HG02610 (cell line): ENCODE measurements at regions not wholly inside any gene's neighbourhood (a gene's known extent, or its start where the extent isn't known, plus 50 kb on each side); places are given as distances from the start of the nearest gene placed in this dataset.
"Not testable (repeated sequence)": the region's sequence is repeated elsewhere in the genome, so short reads cannot be mapped to it uniquely, and the experiment has no call there.

Experiments used
- ATAC-seq: cut with Tn5 transposase; IDR thresholded peaks from one replicate; pipeline ENCODE4 v1.9.1; 2021; ENCODE audit warnings: mild to moderate bottlenecking, moderate library complexity; ENCODE audit not compliant: unreplicated experiment

GRCh38 chr11:81802591-81802990, 931.1 kb downstream of the FAM181B start:
- no peak for ATAC-seq

- no peak for ATAC-seq
These were observed 941.2 kb downstream of the FAM181B start for GRCh38 chr11:81792416-81792815.

GRCh38 chr11:81787584-81788049, 946.0 kb downstream of the FAM181B start:
- ATAC-seq: peak; percentile 89

GRCh38 chr11:81772166-81772565, 961.5 kb downstream of the FAM181B start:
- ATAC-seq: no peak

GRCh38 chr11:81769906-81770305, 963.8 kb downstream of the FAM181B start:
- not testable (repeated sequence) for ATAC-seq

DNA sequence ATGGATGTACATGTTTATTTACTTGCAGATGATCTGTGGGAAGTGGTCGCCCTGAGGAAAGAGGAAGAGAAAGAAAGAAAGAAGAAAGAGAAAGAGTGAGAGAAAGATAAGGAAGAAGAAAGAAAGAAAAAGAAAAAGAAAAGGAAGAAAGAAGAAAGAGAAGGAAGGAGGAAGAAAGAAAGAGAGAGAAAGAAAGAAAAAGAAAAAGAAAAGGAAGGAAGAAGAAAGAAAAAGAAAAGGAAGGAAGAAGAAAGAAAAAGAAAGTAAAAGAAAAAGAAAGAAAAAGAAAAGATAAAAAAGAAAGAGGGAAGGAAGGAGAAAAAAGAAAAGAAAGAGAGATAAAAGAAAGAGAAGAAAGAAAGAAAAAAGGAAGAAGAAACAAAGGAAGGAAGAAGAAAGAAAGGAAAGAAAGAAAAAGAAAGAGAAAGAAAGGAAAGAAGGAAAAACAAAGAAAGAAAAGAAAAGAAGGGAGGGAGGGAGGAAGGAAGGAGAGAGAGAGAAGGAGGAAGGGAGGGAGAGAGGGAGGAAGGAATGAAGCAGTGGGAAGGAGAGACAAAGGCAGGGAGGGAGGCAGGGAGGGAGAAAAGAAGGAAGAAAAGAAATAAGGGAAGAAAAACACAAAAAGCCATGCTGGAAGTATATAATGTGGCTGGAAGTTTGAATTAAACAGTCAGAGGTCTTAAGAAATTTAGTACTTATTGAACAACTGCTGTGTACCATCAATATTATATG, 976.6 kb downstream of the FAM181B start:
- no peak for ATAC-seq

- no peak for ATAC-seq
These were observed 984.4 kb downstream of the FAM181B start for GRCh38 chr11:81749245-81749644.

GRCh38 chr11:81744336-81745116, 989.1 kb downstream of the FAM181B start:
- ATAC-seq: no peak

GRCh38 chr11:81725701-81726100, 1008.0 kb downstream of the FAM181B start:
- ATAC-seq: no peak

DNA sequence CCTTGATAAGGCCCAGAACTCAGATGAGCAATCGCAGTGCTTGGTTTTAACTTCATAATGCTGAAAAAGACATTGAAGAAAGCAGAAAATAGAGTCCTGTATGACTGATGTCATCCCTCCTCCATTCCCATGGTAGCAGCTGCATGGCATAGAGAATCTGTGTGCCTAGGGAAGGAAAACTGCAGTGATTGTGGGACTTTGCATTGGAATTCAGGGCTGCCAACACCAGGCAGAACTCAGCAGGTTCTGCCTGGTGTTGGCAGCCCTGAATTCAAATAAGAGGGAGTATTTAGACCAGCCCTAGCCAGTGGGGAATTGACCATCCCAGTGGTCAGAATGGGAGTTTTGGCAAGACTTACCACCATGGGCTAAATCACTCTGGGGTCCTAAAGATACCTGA, 1016.0 kb downstream of the FAM181B start:
- ATAC-seq: no peak

- ATAC-seq: no peak
These were observed 1025.8 kb downstream of the FAM181B start for GRCh38 chr11:81707881-81708280.

GRCh38 chr11:81705283-81705682, 1028.4 kb downstream of the FAM181B start:
- no peak for ATAC-seq

DNA sequence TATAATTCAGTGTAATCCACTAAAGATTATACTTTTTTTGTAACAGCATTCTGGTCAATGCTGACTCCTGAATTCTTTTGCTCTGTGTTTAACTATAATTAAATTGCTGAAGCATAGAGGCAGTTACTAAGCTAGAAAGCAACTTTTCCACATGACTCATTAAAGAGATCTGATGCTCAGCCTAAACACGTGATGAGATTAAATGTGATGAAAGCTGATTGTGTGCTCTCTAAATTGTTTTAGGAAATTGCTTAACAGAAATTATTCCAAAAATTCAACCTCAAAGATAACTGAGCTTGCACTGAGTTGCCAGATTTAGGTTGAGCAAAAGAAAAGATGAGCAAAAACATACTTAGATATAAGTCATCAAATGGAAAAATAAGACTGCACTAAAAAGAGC, 1033.6 kb downstream of the FAM181B start:
- no peak for ATAC-seq

DNA sequence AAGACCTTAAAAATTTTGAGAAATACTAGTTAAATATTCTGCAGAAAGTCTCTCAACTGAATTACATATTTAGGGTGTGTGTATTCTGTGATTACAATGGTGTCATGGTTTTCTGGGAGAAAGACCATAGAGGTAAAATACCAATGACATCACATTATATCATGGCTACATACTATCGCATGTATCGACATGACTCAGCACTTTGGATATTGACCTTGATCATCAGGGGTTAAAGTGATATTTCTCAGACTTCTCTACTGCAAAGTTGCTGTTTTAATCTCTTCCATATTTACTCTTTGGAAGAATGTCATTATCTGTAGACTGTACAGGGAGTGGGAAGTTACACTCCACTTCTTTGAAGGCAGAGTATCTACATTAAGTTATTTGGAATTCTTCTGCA, 1046.6 kb downstream of the FAM181B start:
- ATAC-seq: no peak

GRCh38 chr11:81674211-81674610, 1059.5 kb downstream of the FAM181B start:
- ATAC-seq: peak; percentile 96

- ATAC-seq: no peak
These were observed 1060.7 kb downstream of the FAM181B start for GRCh38 chr11:81673001-81673400.

- no peak for ATAC-seq
These were observed 1063.6 kb downstream of the FAM181B start for GRCh38 chr11:81669935-81670543.

DNA sequence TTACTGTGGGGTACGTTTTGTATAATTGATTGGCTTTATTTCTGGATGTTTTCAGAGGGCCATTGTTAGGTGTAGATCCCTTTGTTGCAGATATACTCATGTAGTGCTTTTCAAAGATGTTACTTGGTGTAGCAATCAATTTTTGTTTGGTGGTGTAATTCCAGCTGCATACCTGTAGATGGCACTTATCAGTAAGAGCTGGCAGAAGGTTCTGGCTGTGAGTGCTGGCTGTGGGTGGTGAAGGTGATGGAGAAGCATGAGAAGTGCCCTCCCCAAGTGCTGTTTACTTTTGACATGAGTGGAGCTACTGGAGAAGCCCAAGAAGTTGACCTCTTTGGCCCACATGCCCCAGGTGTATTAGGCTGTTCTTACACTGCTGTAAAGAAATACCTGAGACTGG, 1074.9 kb downstream of the FAM181B start:
- ATAC-seq: peak; percentile 69

DNA sequence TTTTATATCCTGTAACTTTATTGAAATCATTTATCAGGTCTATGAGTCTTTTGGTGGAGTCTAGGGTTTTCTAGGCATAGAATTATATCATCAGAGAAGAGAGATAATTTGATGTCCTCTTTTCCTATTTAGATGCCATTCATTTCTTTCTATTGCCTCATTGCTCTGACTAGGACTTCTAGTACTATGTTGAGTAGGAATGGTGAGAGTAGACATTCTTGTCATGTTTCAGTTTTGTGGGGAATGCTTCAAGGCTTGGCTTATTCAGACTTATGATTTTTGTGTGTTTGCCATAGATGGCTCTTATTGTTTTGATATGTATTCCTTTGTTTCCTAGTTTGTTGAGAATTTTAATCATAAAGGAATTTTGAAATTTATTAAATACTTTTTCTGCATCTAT, 1078.3 kb downstream of the FAM181B start:
- no peak for ATAC-seq

GRCh38 chr11:81647374-81647773, 1086.3 kb downstream of the FAM181B start:
- ATAC-seq: no peak

DNA sequence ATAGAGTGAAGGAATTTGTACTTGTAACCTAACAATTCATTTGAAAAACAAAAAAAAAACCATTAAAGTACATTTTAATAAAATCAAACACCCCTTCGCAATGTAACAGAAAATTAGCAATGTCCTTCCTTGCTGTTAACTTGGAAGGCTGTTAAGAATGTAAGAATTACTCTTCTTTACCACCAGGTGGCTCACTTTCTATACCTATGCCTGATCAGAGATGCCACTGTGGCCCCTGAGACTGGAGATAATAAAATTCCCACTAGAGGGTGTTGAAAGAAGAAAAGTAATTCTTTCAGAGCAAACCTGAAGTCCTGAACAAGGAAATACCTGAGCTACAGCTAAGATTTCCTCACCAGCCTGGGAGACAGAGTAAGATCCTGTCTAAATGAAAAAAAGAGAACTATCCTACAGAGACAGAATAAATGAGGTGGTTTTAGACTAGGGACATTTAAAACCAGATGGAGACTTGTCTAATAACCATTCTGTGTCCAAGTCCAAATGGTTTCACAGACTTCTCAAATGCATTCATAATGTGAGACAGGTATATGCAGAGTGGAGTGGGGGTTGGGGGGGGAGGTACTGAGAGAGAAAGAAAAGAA, 1089.3 kb downstream of the FAM181B start:
- ATAC-seq: peak; percentile 87
